ACC112 (cell line): ENCODE measurements at regions not wholly inside any gene's neighbourhood (a gene's known extent, or its start where the extent isn't known, plus 50 kb on each side); places are given as distances from the start of the nearest gene placed in this dataset.
"Not testable (repeated sequence)": the region's sequence is repeated elsewhere in the genome, so short reads cannot be mapped to it uniquely, and the experiment has no call there.

Experiments used
- H2AFZ ChIP-seq: fragments of 200-600 bp; sonication (generic); one replicate; pipeline ENCODE4 v1.6.0; 2017; ENCODE audit warnings: antibody characterized with exemption, low read length; ENCODE audit not compliant: unreplicated experiment
- H3K27ac ChIP-seq: fragments of 200-600 bp; sonication (generic); 2 replicates; pipeline ENCODE4 v1.5.1; 2014; ENCODE audit warnings: low read depth, mild to moderate bottlenecking, antibody characterized with exemption, low read length, moderate library complexity
- H3K27me3 ChIP-seq: fragments of 200-600 bp; sonication (generic); 2 replicates; pipeline ENCODE4 v1.6.1; 2014; ENCODE audit warnings: mild to moderate bottlenecking, antibody characterized with exemption, low read length, moderate library complexity, mixed read lengths; ENCODE audit not compliant: insufficient read depth
- H3K36me3 ChIP-seq: fragments of 200-600 bp; sonication (generic); 2 replicates; pipeline ENCODE4 v1.6.1; 2016; ENCODE audit warnings: mild to moderate bottlenecking, antibody characterized with exemption, low read length, moderate library complexity, mixed read lengths; ENCODE audit not compliant: insufficient read depth
- H3K4me1 ChIP-seq: fragments of 200-600 bp; sonication (generic); one replicate; pipeline ENCODE4 v1.6.1; 2016; ENCODE audit warnings: low read length, mixed read lengths; ENCODE audit not compliant: insufficient read depth, unreplicated experiment, control insufficient read depth
- H3K4me3 ChIP-seq: fragments of 200-600 bp; sonication (generic); 2 replicates; pipeline ENCODE4 v1.5.1; 2014; ENCODE audit warnings: mild to moderate bottlenecking, low read depth, low read length
- H3K79me2 ChIP-seq: fragments of 200-600 bp; sonication (generic); one replicate; pipeline ENCODE4 v1.6.0; 2016; ENCODE audit warnings: low read length; ENCODE audit not compliant: control insufficient read depth, unreplicated experiment, insufficient read depth

- Histone ChIP-seq H3K27ac (no peak overlapping the region), H3K4me3 (no peak overlapping the region), H3K36me3 (no peaks in the 10 kb centered on the region), H2AFZ (no peak overlapping the region), H3K27me3 (no peaks in the 10 kb centered on the region), H3K4me1 (no peaks in the 10 kb centered on the region), H3K79me2 (no peaks in the 10 kb centered on the region)
Observed at GRCh38 chr3:102034639-102035451, 185.5 kb downstream of the NFKBIZ start.

- Histone ChIP-seq H3K27me3 (no peaks in the 10 kb centered on the region), H3K36me3 (no peaks in the 10 kb centered on the region), H3K79me2 (no peaks in the 10 kb centered on the region), H3K27ac (no peak overlapping the region), H3K4me3 (no peak overlapping the region), H3K4me1 (no peaks in the 10 kb centered on the region), H2AFZ (no peak overlapping the region)
Observed at GRCh38 chr3:102036017-102036416, 186.7 kb downstream of the NFKBIZ start.

GRCh38 chr3:102036472-102036871 lies 187.2 kb downstream of the NFKBIZ start:
- H3K27ac ChIP-seq, result no peak overlapping the region
- no peak overlapping the region for H3K4me3 ChIP-seq
- no peaks in the 10 kb centered on the region for H3K79me2 ChIP-seq
- H3K36me3 ChIP-seq, result no peaks in the 10 kb centered on the region
- H2AFZ ChIP-seq, result no peak overlapping the region
- no peaks in the 10 kb centered on the region for H3K4me1 ChIP-seq
- no peaks in the 10 kb centered on the region for H3K27me3 ChIP-seq

GRCh38 chr3:102037209-102037608 lies 187.9 kb downstream of the NFKBIZ start:
- Histone ChIP-seq H3K36me3 (no peaks in the 10 kb centered on the region), H3K79me2 (no peaks in the 10 kb centered on the region), H3K27ac (no peak overlapping the region), H3K4me3 (no peak overlapping the region), H3K4me1 (no peaks in the 10 kb centered on the region), H3K27me3 (no peaks in the 10 kb centered on the region), H2AFZ (no peak overlapping the region)

GRCh38 chr3:102037791-102038190 lies 188.5 kb downstream of the NFKBIZ start:
- H3K27ac ChIP-seq, result no peak overlapping the region
- no peaks in the 10 kb centered on the region for H3K4me1 ChIP-seq
- H2AFZ ChIP-seq, result no peak overlapping the region
- H3K36me3 ChIP-seq, result no peaks in the 10 kb centered on the region
- no peaks in the 10 kb centered on the region for H3K79me2 ChIP-seq
- no peak overlapping the region for H3K4me3 ChIP-seq
- no peaks in the 10 kb centered on the region for H3K27me3 ChIP-seq

- H3K36me3 ChIP-seq, result no peaks in the 10 kb centered on the region
- H3K27me3 ChIP-seq, result no peaks in the 10 kb centered on the region
- H2AFZ ChIP-seq, result no peak overlapping the region
- no peak overlapping the region for H3K27ac ChIP-seq
- no peaks in the 10 kb centered on the region for H3K4me1 ChIP-seq
- no peaks in the 10 kb centered on the region for H3K79me2 ChIP-seq
- H3K4me3 ChIP-seq, result no peak overlapping the region
Observed at GRCh38 chr3:102038477-102039142, 189.3 kb downstream of the NFKBIZ start.

GRCh38 chr3:102040144-102040543 lies 190.8 kb downstream of the NFKBIZ start:
- not testable (repeated sequence) for H3K4me3 ChIP-seq, H3K4me1 ChIP-seq, H2AFZ ChIP-seq, H3K36me3 ChIP-seq, H3K27me3 ChIP-seq, H3K27ac ChIP-seq, H3K79me2 ChIP-seq

- Histone ChIP-seq H3K27me3 (no peaks in the 10 kb centered on the region), H3K79me2 (no peaks in the 10 kb centered on the region), H3K36me3 (no peaks in the 10 kb centered on the region), H3K27ac (peak overlapping the region; percentile 27), H3K4me3 (no peak overlapping the region), H3K4me1 (peaks cover 15% of the 10 kb centered on the region), H2AFZ (no peak overlapping the region)
Observed at GRCh38 chr3:102053375-102053989, 204.2 kb downstream of the NFKBIZ start.

- Histone ChIP-seq H3K27me3 (no peaks in the 10 kb centered on the region), H3K4me1 (peaks cover 15% of the 10 kb centered on the region), H3K36me3 (no peaks in the 10 kb centered on the region), H3K79me2 (no peaks in the 10 kb centered on the region), H3K27ac (no peak overlapping the region), H3K4me3 (no peak overlapping the region), H2AFZ (no peak overlapping the region)
Observed at GRCh38 chr3:102054543-102055080, 205.3 kb downstream of the NFKBIZ start.

- Histone ChIP-seq H3K27me3 (no peaks in the 10 kb centered on the region), H3K4me3 (no peak overlapping the region), H3K4me1 (peaks cover 20% of the 10 kb centered on the region), H3K27ac (no peak overlapping the region), H2AFZ (no peak overlapping the region), H3K36me3 (no peaks in the 10 kb centered on the region), H3K79me2 (no peaks in the 10 kb centered on the region)
Observed at GRCh38 chr3:102057781-102058421, 208.6 kb downstream of the NFKBIZ start.
